IMR-90 (cell line): ENCODE measurements at regions not wholly inside any gene's neighbourhood (a gene's known extent, or its start where the extent isn't known, plus 50 kb on each side); places are given as distances from the start of the nearest gene placed in this dataset.
A peak's percentile ranks its signal among the peaks of the same experiment; 100 is the strongest.

Source experiments
- ATAC-seq: fragments of 200-7000 bp; cut with Tn5 transposase; 2 replicates; pipeline ENCODE4 v1.9.1; 2020; ENCODE audit warnings: low read depth, mild to moderate bottlenecking, moderate library complexity
- BruUV-seq: library from RNA; stranded (reverse); fragments of 400-500 nt; replicated peaks from 2 replicates; lab custom pipeline; 2021; lab: Mats Ljungman, UMichigan
- CTCF ChIA-PET: fragments of 300-600 bp; formaldehyde crosslinking; extraction: SDS; loops from one replicate; lab custom pipeline; 2021; ENCODE audit warnings: antibody characterized with exemption; lab: Yijun Ruan, JAX
- POLR2A ChIA-PET: fragments of 300-600 bp; sonication (Branson Sonifier 250); formaldehyde crosslinking; loops from one replicate; lab custom pipeline; 2022; ENCODE audit warnings: antibody characterized with exemption; ENCODE audit not compliant: unreplicated experiment; lab: Charles Lee
- DNase-seq: peaks from one replicate; pipeline ENCODE4 v3.0.0; 2013
- H2AFZ ChIP-seq: replicated peaks from 2 replicates; pipeline ENCODE3; 2013; ENCODE audit warnings: low read length, mild to moderate bottlenecking; ENCODE audit not compliant: poor library complexity
- H2AK5ac ChIP-seq: 2 replicates; pipeline ENCODE4 v1.6.1; 2013; ENCODE audit warnings: low read depth, low read length, inconsistent platforms
- H2AK9ac ChIP-seq: replicated peaks from 2 replicates; pipeline ENCODE3; 2013; ENCODE audit warnings: mild to moderate bottlenecking, low read depth, low read length, moderate library complexity; ENCODE audit not compliant: poor library complexity
- H2BK120ac ChIP-seq: 2 replicates; pipeline ENCODE4 v1.6.1; 2013; ENCODE audit warnings: low read depth, low read length, inconsistent platforms
- H2BK15ac ChIP-seq: 3 replicates; pipeline ENCODE4 v1.6.1; 2013; ENCODE audit warnings: low read depth, low read length, inconsistent platforms
- H2BK20ac ChIP-seq: 2 replicates; pipeline ENCODE4 v1.6.1; 2013; ENCODE audit warnings: low read depth, mild to moderate bottlenecking, inconsistent platforms, low read length, moderate library complexity
- H2BK5ac ChIP-seq: 2 replicates; pipeline ENCODE4 v1.6.1; 2013; ENCODE audit warnings: mild to moderate bottlenecking, low read depth, low read length, inconsistent platforms; ENCODE audit not compliant: poor library complexity, severe bottlenecking
- H3K14ac ChIP-seq: replicated peaks from 2 replicates; pipeline ENCODE4 v1.6.1; 2013; ENCODE audit warnings: low read depth, low read length, inconsistent platforms
- H3K18ac ChIP-seq: 2 replicates; pipeline ENCODE4 v1.6.1; 2013; ENCODE audit warnings: low read depth, low read length, control low read depth
- H3K23ac ChIP-seq: 2 replicates; pipeline ENCODE4 v1.6.1; 2013; ENCODE audit warnings: low read depth, low read length, inconsistent platforms
- H3K27ac ChIP-seq: 2 replicates; pipeline ENCODE4 v1.5.1; 2013; ENCODE audit warnings: mild to moderate bottlenecking, control low read depth, low read length; ENCODE audit not compliant: insufficient read depth
- H3K27me3 ChIP-seq: 2 replicates; pipeline ENCODE4 v1.6.1; 2013; ENCODE audit warnings: low read length; ENCODE audit not compliant: control insufficient read depth, insufficient read depth
- H3K36me3 ChIP-seq: 2 replicates; pipeline ENCODE4 v1.6.1; 2013; ENCODE audit warnings: low read length, mixed read lengths; ENCODE audit not compliant: control insufficient read depth, insufficient read depth
- H3K4ac ChIP-seq: 2 replicates; pipeline ENCODE4 v1.6.1; 2013; ENCODE audit warnings: low read depth, low read length, inconsistent platforms
- H3K4me1 ChIP-seq: 2 replicates; pipeline ENCODE4 v1.6.1; 2013; ENCODE audit warnings: low read length, mixed read lengths; ENCODE audit not compliant: control insufficient read depth, insufficient read depth
- H3K4me2 ChIP-seq: 2 replicates; pipeline ENCODE4 v1.6.1; 2013; ENCODE audit warnings: low read depth, mild to moderate bottlenecking, control low read depth, low read length, moderate library complexity
- H3K4me3 ChIP-seq: 2 replicates; pipeline ENCODE4 v1.5.1; 2013; ENCODE audit warnings: low read depth, mild to moderate bottlenecking, control low read depth, low read length, moderate library complexity; ENCODE audit not compliant: insufficient read depth
- H3K56ac ChIP-seq: 2 replicates; pipeline ENCODE4 v1.6.1; 2013; ENCODE audit warnings: low read length, inconsistent platforms; ENCODE audit not compliant: insufficient read depth; ENCODE audit errors: extremely low read depth
- H3K79me1 ChIP-seq, 2 experiments: 2 replicates each; pipeline ENCODE4 v1.6.1; 2013; ENCODE audit warnings: low read length in 2 of 2, inconsistent platforms in 1 of 2, low read depth in 1 of 2
- H3K9ac ChIP-seq: 2 replicates; pipeline ENCODE4 v1.6.1; 2013; ENCODE audit warnings: low read depth, low read length, control low read depth
- H3K9me1 ChIP-seq: 2 replicates; pipeline ENCODE4 v1.6.1; 2013; ENCODE audit warnings: low read length, inconsistent platforms; ENCODE audit not compliant: insufficient read depth
- H3K9me3 ChIP-seq: 2 replicates; pipeline ENCODE4 v1.6.1; 2013; ENCODE audit warnings: low read length; ENCODE audit not compliant: control insufficient read depth, insufficient read depth
- H4K20me1 ChIP-seq: 2 replicates; pipeline ENCODE4 v1.6.1; 2013; ENCODE audit warnings: low read length, inconsistent platforms; ENCODE audit not compliant: insufficient read depth
- H4K5ac ChIP-seq: 2 replicates; pipeline ENCODE4 v1.6.1; 2013; ENCODE audit warnings: mild to moderate bottlenecking, low read depth, low read length, control low read depth
- H4K8ac ChIP-seq, 2 experiments: 2 replicates each; pipeline ENCODE4 v1.6.1; 2013; ENCODE audit warnings: low read depth in 2 of 2, low read length in 2 of 2, control low read depth in 1 of 2, inconsistent platforms in 1 of 2
- H4K91ac ChIP-seq: 2 replicates; pipeline ENCODE4 v1.6.1; 2013; ENCODE audit warnings: low read depth, low read length, inconsistent platforms; ENCODE audit not compliant: insufficient read depth
- BHLHE40 ChIP-seq: fragments of 150-350 bp; IDR thresholded peaks from 2 replicates; pipeline ENCODE4 v1.6.1; 2016; ENCODE audit warnings: mild to moderate bottlenecking, low read depth, low read length
- CEBPB ChIP-seq: IDR thresholded peaks from 2 replicates; pipeline ENCODE4 v1.6.1; 2012; ENCODE audit warnings: low read depth, low read length, improper control_type of control experiment
- CHD1 ChIP-seq: IDR thresholded peaks from 2 replicates; pipeline ENCODE4 v1.6.1; 2012; ENCODE audit warnings: low read depth, low read length, improper control_type of control experiment
- FOS ChIP-seq: fragments of 150-350 bp; IDR thresholded peaks from 2 replicates; pipeline ENCODE4 v1.6.1; 2016; ENCODE audit warnings: low read depth, low read length
- MAFK ChIP-seq: IDR thresholded peaks from 2 replicates; pipeline ENCODE4 v1.6.1; 2012; ENCODE audit warnings: low read depth, low read length, improper control_type of control experiment
- MAZ ChIP-seq: IDR thresholded peaks from 2 replicates; pipeline ENCODE4 v1.6.1; 2012; ENCODE audit warnings: low read depth, mild to moderate bottlenecking, low read length, improper control_type of control experiment, moderate library complexity, borderline replicate concordance
- MXI1 ChIP-seq: IDR thresholded peaks from 2 replicates; pipeline ENCODE4 v1.6.1; 2012; ENCODE audit warnings: low read depth, mild to moderate bottlenecking, low read length, moderate library complexity, borderline replicate concordance
- NFE2L2 ChIP-seq: fragments of 150-350 bp; IDR thresholded peaks from 2 replicates; pipeline ENCODE4 v1.6.1; 2016; ENCODE audit warnings: low read depth, mild to moderate bottlenecking, low read length
- POLR2A ChIP-seq: IDR thresholded peaks from 2 replicates; pipeline ENCODE4 v1.6.1; 2012; ENCODE audit warnings: mild to moderate bottlenecking, low read depth, low read length
- RAD21 ChIP-seq: IDR thresholded peaks from 2 replicates; pipeline ENCODE4 v1.6.1; 2012; ENCODE audit warnings: low read length, improper control_type of control experiment
- RFX5 ChIP-seq: IDR thresholded peaks from 2 replicates; pipeline ENCODE4 v1.8.0; 2012; ENCODE audit warnings: low read depth, mild to moderate bottlenecking, low read length, moderate library complexity
- SMC3 ChIP-seq: fragments of 150-350 bp; IDR thresholded peaks from 2 replicates; pipeline ENCODE4 v1.6.1; 2016; ENCODE audit warnings: low read depth, mild to moderate bottlenecking, antibody characterized with exemption, low read length, moderate library complexity
- WGBS, 2 experiments: methylation state at CpG; one replicate each; pipeline versions ENCODE4 v1.1.5 to v1.1.7; 2013; ENCODE audit warnings: missing lambda C conversion rate in 2 of 2; ENCODE audit not compliant: insufficient read length in 1 of 2; ENCODE audit errors: extremely low coverage in 2 of 2; 5-methylcytosine and 5-hydroxymethylcytosine counted together
- dilution Hi-C: fragments of 300-500 bp; cut with HindIII; formaldehyde crosslinking; loops from one replicate; pipeline ENCODE4 v1.14.3; 2018; ENCODE audit warnings: low sequenced_read_pairs; ENCODE audit not compliant: unreplicated experiment
- in situ Hi-C: fragments of 300-500 bp; cut with MboI; formaldehyde crosslinking; loops from 3 replicates; pipeline ENCODE4 v1.14.3; 2019; ENCODE audit warnings: low sequenced_read_pairs, inconsistent platforms, mixed read lengths
- intact Hi-C: fragments of 100-400 bp; cut with micrococcal nuclease; formaldehyde crosslinking; loops from 2 replicates; pipeline ENCODE4 v1.10.0; 2022
- TF ChIP-seq, protein P1 (sequence below): conservative IDR thresholded peaks from 2 replicates; pipeline ENCODE4 v1.5.1; 2012; ENCODE audit warnings: mild to moderate bottlenecking, low read depth, low read length, improper control_type of control experiment
- TF ChIP-seq, protein P2 (sequence below): fragments of 150-350 bp; IDR thresholded peaks from 2 replicates; pipeline ENCODE4 v1.6.1; 2016; ENCODE audit warnings: low read depth, mild to moderate bottlenecking, low read length, moderate library complexity, borderline replicate concordance
- TF ChIP-seq, protein P3 (sequence below): fragments of 150-350 bp; IDR thresholded peaks from 2 replicates; pipeline ENCODE4 v1.6.1; 2017; ENCODE audit warnings: mild to moderate bottlenecking, antibody characterized with exemption, low read length, low read depth

GRCh38 chr14:34035177-34035933 is 84.5 kb upstream of the EGLN3 start:
- Histone ChIP-seq H3K4ac (no peak overlapping the region), H4K8ac (peak overlapping the region in 1 of 2 experiments; percentile 59; a peak in 1 of 4 replicates), H3K56ac (no peak overlapping the region; the same call in 1 of the 2 replicates), H2AK5ac (no peak overlapping the region), H3K14ac (no peak overlapping the region), H3K4me1 (no peaks in the 10 kb centered on the region; the same call in 1 of the 2 replicates), H3K4me2 (no peak overlapping the region), H3K79me1 (no peaks in the 10 kb centered on the region), H3K27me3 (peaks cover 4% of the 10 kb centered on the region; the same call in 1 of the 2 replicates), H3K36me3 (no peaks in the 10 kb centered on the region), H3K27ac (no peak overlapping the region), H3K9ac (peak overlapping the region; percentile 40; the same call in 1 of the 2 replicates), H3K9me3 (no peaks in the 10 kb centered on the region), H2AFZ (no peak overlapping the region), H4K20me1 (no peaks in the 10 kb centered on the region), H4K5ac (peak overlapping the region; percentile 47; the same call in 1 of the 2 replicates), H4K91ac (peak overlapping the region; percentile 6; the same call in 1 of the 2 replicates), H2BK20ac (no peak overlapping the region), H3K23ac (no peak overlapping the region), H3K18ac (peak overlapping the region; percentile 37; the same call in 1 of the 2 replicates), H3K9me1 (no peaks in the 10 kb centered on the region), H2BK120ac (no peak overlapping the region), H2BK15ac (no peak overlapping the region), H2BK5ac (peak overlapping the region; percentile 84), H3K4me3 (no peak overlapping the region), H2AK9ac (no peak overlapping the region)
- dilution Hi-C loops = no loop called here
- WGBS, 2 experiments = 71% methylated on average over 6 of the region's 10 CpGs; no CpG with 5 or more reads in 1 of the 2 experiments
- BruUV-seq = no TSS peak
- intact Hi-C loops = no loop called here
- DNase-seq = no peak
- no peak for ATAC-seq
- ChIA-PET POLR2A (no interaction called here), CTCF (no interaction called here)
- in situ Hi-C loops = no loop called here
- TF ChIP-seq SMC3 (no peak), MAZ (no peak), CHD1 (no peak), FOS (no peak), MAFK (no peak), NFE2L2 (no peak), BHLHE40 (no peak), POLR2A (no peak), CEBPB (no peak), MXI1 (no peak), RFX5 (no peak), RAD21 (no peak)
- TF ChIP-seq, protein P1, sequence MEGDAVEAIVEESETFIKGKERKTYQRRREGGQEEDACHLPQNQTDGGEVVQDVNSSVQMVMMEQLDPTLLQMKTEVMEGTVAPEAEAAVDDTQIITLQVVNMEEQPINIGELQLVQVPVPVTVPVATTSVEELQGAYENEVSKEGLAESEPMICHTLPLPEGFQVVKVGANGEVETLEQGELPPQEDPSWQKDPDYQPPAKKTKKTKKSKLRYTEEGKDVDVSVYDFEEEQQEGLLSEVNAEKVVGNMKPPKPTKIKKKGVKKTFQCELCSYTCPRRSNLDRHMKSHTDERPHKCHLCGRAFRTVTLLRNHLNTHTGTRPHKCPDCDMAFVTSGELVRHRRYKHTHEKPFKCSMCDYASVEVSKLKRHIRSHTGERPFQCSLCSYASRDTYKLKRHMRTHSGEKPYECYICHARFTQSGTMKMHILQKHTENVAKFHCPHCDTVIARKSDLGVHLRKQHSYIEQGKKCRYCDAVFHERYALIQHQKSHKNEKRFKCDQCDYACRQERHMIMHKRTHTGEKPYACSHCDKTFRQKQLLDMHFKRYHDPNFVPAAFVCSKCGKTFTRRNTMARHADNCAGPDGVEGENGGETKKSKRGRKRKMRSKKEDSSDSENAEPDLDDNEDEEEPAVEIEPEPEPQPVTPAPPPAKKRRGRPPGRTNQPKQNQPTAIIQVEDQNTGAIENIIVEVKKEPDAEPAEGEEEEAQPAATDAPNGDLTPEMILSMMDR = no peak
- TF ChIP-seq, protein P2, sequence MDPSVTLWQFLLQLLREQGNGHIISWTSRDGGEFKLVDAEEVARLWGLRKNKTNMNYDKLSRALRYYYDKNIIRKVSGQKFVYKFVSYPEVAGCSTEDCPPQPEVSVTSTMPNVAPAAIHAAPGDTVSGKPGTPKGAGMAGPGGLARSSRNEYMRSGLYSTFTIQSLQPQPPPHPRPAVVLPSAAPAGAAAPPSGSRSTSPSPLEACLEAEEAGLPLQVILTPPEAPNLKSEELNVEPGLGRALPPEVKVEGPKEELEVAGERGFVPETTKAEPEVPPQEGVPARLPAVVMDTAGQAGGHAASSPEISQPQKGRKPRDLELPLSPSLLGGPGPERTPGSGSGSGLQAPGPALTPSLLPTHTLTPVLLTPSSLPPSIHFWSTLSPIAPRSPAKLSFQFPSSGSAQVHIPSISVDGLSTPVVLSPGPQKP = no peak
- TF ChIP-seq, protein P3, sequence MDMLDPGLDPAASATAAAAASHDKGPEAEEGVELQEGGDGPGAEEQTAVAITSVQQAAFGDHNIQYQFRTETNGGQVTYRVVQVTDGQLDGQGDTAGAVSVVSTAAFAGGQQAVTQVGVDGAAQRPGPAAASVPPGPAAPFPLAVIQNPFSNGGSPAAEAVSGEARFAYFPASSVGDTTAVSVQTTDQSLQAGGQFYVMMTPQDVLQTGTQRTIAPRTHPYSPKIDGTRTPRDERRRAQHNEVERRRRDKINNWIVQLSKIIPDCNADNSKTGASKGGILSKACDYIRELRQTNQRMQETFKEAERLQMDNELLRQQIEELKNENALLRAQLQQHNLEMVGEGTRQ = no peak
